UCSD-AML1 (cell line): ENCODE measurements at regions not wholly inside any gene's neighbourhood (a gene's known extent, or its start where the extent isn't known, plus 50 kb on each side); places are given as distances from the start of the nearest gene placed in this dataset.
"Not testable (repeated sequence)": the region's sequence is repeated elsewhere in the genome, so short reads cannot be mapped to it uniquely, and the experiment has no call there.

Source experiments
- DNase-seq: peaks from one replicate; lab custom pipeline; 2025; ENCODE audit not compliant: unreplicated experiment; lab: John Stamatoyannopoulos, UW

GRCh38 chr11:23320131-23320530, 459.9 kb upstream of the CCDC179 start:
- DNase-seq = no peak

GRCh38 chr11:23335586-23335985, 475.3 kb upstream of the CCDC179 start:
- not testable (repeated sequence) for DNase-seq

DNA sequence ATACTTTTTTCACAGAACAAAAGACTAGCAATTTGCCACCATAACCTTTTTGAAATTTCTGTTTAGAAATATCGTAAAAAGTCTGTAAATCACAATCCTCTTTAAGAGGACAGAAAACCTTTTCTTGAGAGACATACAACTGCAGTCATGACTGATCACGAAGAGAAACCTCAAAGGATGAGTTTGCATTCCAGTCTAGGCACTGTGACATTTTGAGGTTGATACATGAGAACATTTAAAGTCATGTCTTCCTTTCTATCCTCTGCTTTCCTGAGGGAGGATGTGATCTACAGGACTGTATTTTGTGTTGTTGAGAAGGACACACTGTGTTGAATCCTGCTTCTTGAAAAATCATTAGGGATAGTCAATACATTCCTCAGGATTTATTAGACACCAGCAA, 476.7 kb upstream of the CCDC179 start:
- no peak for DNase-seq

- DNase-seq = no peak
Observed at GRCh38 chr11:23353611-23354010, 493.3 kb upstream of the CCDC179 start.

DNA sequence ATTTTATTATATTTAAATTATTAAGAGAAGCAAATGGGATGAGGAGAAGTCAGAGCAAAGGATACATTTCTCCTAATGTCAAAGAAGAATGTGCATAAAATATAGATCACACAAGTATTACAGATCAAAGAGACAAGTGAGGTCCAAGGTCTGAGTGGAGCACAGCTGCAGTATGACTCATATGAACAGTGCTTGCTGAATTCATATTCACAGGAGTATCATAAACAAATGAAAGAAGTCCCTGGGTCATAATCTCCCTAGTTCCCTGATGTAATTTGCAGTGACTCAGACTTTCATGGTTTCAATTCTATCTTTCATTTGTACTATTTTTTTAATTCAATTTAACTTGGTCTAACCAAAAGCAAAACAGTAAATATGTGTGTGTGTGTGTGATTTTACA, 499.0 kb upstream of the CCDC179 start:
- DNase-seq = no peak

- DNase-seq = no peak
Observed at GRCh38 chr11:23364076-23364475, 503.8 kb upstream of the CCDC179 start.

- no peak for DNase-seq
Observed at GRCh38 chr11:23370580-23371275, 510.5 kb upstream of the CCDC179 start.

DNA sequence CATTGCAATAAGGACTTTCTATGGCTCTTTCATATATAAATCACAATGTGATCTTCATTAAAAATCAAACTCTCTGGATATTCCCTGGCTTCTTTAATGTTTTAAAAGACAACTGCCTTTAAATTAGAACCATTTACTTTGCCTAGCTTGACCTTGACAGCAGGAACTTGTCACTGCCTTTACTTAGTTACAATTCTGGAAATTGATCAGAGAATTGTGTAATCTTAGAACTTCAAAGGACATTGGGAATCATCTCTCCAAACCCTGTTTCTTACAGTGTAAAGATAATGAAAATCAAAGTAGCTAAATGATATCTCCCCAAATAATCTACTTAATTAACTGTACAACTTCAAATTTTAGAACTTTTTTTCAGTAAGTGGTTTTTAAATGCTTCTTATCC, 517.6 kb upstream of the CCDC179 start:
- no peak for DNase-seq

- no peak for DNase-seq
Observed at GRCh38 chr11:23391031-23391430, 530.8 kb upstream of the CCDC179 start.

DNA sequence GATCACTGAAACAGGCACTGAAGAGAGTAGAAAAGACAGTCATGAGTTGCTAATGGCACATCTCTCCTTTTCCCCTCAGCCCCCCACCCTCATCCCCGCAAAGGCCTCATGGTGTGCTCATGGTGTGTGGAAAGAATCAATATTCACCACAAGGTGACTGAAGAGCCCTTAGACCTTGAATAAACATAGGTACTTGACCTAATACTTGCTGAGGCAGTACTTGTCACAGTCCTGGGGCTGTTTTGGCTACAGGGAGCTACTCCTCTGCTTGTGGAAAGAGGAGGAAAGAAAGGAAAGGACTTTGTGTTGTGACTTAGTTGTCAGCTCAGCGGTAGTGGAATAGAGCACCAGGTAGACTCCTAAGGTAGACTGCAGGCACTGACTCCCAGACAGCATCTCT, 537.8 kb upstream of the CCDC179 start:
- no peak for DNase-seq

DNA sequence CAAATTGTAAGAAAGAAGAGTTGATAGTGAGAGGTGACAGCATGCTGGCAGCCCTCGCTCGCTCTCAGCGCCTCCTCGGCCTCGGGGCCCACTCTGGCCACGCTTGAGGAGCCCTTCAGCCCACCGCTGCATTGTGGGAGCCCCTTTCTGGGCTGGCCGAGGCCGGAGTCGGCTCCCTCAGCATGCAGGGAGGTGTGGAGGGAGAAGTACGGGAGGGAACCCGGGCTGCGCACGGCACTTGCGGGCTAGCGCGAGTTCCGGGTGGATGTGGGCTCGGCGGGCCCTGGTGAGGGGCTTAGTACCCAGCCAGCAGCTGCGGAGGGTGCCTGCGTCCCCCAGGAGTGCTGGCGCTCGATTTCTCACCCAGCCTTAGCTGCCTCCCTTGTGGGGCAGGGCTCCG, 539.7 kb upstream of the CCDC179 start:
- DNase-seq = no peak

- no peak for DNase-seq
Observed at GRCh38 chr11:23403210-23404185, 543.2 kb upstream of the CCDC179 start.

GRCh38 chr11:23404225-23405160, 544.2 kb upstream of the CCDC179 start:
- no peak for DNase-seq

DNA sequence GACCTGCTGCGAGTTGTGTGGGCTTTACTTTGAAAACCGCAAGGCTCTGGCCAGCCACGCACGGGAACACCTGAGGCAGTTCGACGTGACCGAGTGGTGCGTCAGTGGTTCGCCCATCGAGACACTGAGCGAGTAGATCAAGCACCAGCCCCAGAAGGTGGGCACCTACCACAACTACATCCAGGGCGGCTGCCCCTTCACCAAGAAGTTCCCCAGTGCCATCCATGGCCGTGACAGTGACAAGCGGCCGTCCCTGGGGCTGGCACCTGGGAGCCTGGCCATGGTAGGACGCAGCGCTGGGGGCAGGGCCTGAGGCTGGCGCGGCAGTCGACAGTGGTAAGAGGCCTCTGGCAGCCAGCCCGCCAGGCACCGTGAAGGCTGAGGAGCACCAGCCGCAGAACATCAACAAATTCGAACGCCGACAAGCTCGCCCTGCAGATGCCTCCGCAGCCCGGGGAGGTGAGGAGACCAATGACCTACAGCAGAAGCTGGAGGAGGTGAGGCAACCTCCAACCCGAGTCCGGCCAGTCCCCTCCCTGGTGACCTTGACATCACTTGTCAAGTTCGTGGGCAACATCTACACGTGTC, 545.2 kb upstream of the CCDC179 start:
- no peak for DNase-seq

GRCh38 chr11:23406131-23406819, 546.0 kb upstream of the CCDC179 start:
- no peak for DNase-seq

DNA sequence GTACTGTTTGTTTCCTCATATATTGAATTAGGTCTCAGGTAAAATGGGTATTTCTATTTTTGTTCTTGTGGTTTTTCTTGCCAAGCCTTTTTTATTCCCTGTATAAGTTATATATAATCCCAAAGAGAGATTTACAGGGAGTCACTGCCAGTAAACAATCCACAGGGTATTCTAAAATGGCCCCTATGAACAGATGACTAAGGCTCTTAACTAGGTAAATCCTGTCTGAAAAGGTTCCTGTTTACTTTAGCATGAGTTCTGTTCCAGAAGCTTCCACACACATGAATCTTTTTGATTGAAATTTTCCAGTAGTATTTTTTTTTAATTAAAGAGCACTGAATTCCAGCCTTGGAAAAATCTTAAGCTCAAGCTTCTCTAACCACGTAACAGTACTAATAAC, 552.8 kb upstream of the CCDC179 start:
- no peak for DNase-seq

- DNase-seq = no peak
Observed at GRCh38 chr11:23423104-23423503, 562.8 kb upstream of the CCDC179 start.

DNA sequence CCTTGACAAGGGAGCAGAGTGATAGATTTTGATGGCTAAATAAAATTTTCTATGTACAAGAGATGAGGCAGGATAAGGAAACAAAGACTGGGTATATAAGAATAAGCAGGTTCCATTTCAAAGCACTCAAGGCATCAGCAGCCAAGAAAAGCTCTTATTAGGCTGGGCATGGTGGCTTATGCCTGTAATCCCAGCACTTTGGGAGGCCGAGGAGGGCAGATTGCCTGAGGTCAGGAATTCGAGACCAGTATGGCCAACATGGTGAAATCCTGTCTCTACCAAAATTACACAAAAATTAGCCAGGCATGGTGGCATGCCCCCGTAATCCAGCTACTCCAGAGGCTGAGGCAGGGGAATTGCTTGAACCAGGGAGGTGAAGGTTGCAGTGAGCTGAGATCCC, 563.4 kb upstream of the CCDC179 start:
- no peak for DNase-seq

DNA sequence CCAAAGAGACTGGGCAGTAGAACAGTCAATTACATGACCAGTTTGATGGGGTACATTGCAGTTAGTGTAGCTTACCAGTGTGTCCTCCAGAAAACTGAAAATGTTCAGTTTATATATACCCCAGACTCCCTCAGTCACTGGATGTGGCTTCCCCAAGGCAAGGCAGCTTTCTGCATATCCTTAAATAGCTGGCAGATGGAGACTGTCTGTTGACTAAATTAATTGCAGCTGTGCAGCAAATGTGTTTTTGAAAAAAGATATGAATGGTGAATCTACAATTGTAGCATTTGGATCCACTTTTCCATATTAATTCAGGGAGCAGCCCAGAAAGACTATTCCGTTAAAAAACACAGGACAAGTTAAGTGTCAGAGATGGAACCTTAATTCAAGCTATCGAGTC, 565.1 kb upstream of the CCDC179 start:
- no peak for DNase-seq

GRCh38 chr11:23429569-23429968, 569.3 kb upstream of the CCDC179 start:
- DNase-seq = no peak
